Umbilical cord (tissue), 1 donor: ENCODE measurements at regions not wholly inside any gene's neighbourhood (a gene's known extent, or its start where the extent isn't known, plus 50 kb on each side); places are given as distances from the start of the nearest gene placed in this dataset.
"Not testable (repeated sequence)": the region's sequence is repeated elsewhere in the genome, so short reads cannot be mapped to it uniquely, and the experiment has no call there.

ENCODE experiments used
- DNase-seq: peaks from one replicate; pipeline ENCODE4 v3.0.0-alpha.2; 2015; ENCODE audit warnings: low spot score

GRCh38 chr13:55654243-55654642, 1486.5 kb upstream of the PRR20A start:
- DNase-seq = no peak

GRCh38 chr13:55660264-55660663, 1480.5 kb upstream of the PRR20A start:
- DNase-seq = not testable (repeated sequence)

GRCh38 chr13:55660851-55661250, 1479.9 kb upstream of the PRR20A start:
- DNase-seq = no peak

- no peak for DNase-seq
These were observed 1479.2 kb upstream of the PRR20A start for GRCh38 chr13:55661505-55661904.

GRCh38 chr13:55664178-55664577, 1476.5 kb upstream of the PRR20A start:
- no peak for DNase-seq

GRCh38 chr13:55669051-55669450, 1471.7 kb upstream of the PRR20A start:
- DNase-seq = no peak

- DNase-seq = no peak
These were observed 1466.8 kb upstream of the PRR20A start for GRCh38 chr13:55673910-55674309.

- DNase-seq = no peak
These were observed 1457.9 kb upstream of the PRR20A start for GRCh38 chr13:55682776-55683175.

GRCh38 chr13:55705526-55705925, 1435.2 kb upstream of the PRR20A start:
- DNase-seq = no peak

GRCh38 chr13:55705971-55706370, 1434.7 kb upstream of the PRR20A start:
- no peak for DNase-seq

GRCh38 chr13:55714120-55714519, 1426.6 kb upstream of the PRR20A start:
- no peak for DNase-seq

- DNase-seq = no peak
These were observed 1413.0 kb upstream of the PRR20A start for GRCh38 chr13:55727683-55728082.

- no peak for DNase-seq
These were observed 1412.5 kb upstream of the PRR20A start for GRCh38 chr13:55728247-55728646.

GRCh38 chr13:55745828-55746227, 1394.9 kb upstream of the PRR20A start:
- no peak for DNase-seq

GRCh38 chr13:55761986-55762385, 1378.7 kb upstream of the PRR20A start:
- no peak for DNase-seq

- no peak for DNase-seq
These were observed 1363.1 kb upstream of the PRR20A start for GRCh38 chr13:55777612-55778011.

- DNase-seq = no peak
These were observed 1356.9 kb upstream of the PRR20A start for GRCh38 chr13:55783841-55784240.

- DNase-seq = no peak
These were observed 1352.2 kb upstream of the PRR20A start for GRCh38 chr13:55788548-55788947.

- DNase-seq = no peak
These were observed 1348.0 kb upstream of the PRR20A start for GRCh38 chr13:55792544-55793193.

GRCh38 chr13:55815458-55816033, 1325.2 kb upstream of the PRR20A start:
- no peak for DNase-seq

GRCh38 chr13:55816976-55817601, 1323.6 kb upstream of the PRR20A start:
- no peak for DNase-seq

GRCh38 chr13:55820817-55821216, 1319.9 kb upstream of the PRR20A start:
- no peak for DNase-seq

- DNase-seq = no peak
These were observed 1271.1 kb upstream of the PRR20A start for GRCh38 chr13:55869648-55870047.
